Caki2 (cell line): ENCODE measurements at regions not wholly inside any gene's neighbourhood (a gene's known extent, or its start where the extent isn't known, plus 50 kb on each side); places are given as distances from the start of the nearest gene placed in this dataset.
"Not testable (repeated sequence)": the region's sequence is repeated elsewhere in the genome, so short reads cannot be mapped to it uniquely, and the experiment has no call there.

Experiments used
- DNase-seq: peaks from one replicate; pipeline ENCODE4 v3.0.0-alpha.2; 2015; ENCODE audit warnings: low read depth
- in situ Hi-C: cut with HindIII; loops from 2 replicates; pipeline ENCODE4 v1.10.0; 2016; ENCODE audit warnings: low sequenced_read_pairs, low pct_unique_long_range_greater_than_20kb, mixed read lengths

DNA sequence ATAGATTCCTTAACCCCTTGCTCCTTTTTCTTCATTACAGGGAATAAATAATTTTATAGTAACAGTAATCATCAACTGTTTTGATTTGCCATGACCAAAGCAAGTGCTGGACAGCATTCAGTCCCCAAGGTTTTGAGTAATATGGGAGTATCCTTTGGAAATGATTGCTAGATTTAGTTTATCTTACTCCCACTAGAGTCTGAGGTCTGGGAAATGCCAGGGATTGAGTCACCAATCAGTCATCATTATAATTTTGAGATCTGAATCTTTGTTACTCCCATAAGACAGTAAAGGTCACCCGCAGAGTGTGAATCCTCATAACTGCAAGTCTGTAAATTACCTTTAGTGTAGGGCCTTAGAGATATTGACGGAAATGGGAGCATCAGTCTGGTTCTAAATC is 133.7 kb upstream of the SEMA3E start:
- peak; percentile 2 for DNase-seq
- in situ Hi-C loops: no loop called here

DNA sequence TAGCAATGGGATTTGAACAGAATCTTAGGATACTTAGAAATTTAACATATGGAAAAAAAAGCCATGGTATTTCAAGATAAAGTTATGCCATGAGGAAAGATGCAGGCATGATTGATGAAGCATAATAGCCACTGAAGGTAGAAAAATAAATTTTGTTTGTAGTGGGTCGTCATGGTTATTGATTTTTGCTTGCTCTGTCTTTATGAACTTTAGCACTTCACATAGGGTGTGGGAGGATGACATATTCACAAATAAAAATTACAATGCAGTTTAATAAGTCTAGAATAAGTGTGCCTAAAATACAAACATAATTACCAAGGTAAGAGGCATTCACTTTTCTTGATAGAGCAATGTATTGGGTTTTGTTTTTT is 129.1 kb upstream of the SEMA3E start:
- in situ Hi-C loops: no loop called here
- DNase-seq: no peak

DNA sequence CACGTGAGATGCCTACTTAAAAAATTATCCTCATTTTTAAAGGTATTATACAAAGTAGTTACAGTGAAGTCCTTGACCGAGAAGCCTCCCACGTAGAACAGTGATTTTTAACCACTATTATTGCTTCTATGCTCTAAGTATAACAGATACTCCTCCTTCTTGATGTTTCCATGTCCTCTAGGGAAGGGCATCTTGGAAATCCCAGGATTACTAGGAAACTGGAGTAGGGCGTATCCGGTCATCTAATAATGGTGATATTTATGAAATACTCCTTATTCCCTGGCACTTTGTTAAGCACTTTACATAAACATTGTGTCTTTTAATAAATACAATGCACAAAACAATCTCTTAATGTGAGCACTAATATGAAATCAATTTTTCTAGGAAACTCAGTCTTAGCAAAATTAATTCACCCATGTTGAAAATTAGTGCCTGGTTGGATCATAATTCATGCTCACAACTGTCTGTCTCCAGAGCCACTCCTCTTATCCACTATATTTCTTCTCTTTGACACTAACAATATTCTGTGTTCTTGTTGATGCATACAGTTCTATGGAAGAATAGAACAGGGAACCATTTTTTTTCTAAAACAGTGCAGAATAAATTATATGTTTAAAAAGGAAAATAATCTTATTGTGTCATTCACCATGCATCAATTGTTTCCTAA is 128.6 kb upstream of the SEMA3E start:
- no peak for DNase-seq
- in situ Hi-C loops: no loop called here

DNA sequence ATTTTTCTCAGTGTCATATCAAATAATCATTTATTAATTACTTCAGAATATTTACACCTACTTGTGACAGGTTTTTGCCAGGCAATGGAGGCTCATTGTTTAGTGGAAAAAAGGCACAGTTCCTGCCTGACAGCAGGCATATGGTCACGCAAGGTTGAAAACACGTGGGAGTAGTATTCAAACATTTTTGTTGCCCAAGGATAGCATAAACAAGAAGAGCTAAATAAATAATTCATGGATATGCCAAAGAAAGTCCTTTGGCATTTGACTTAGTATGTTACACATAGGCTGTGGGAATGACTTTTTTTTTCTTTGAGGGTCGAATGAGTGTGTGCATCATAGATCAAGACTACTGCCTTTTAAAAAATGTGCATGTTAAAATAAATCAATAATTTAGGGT is 120.5 kb upstream of the SEMA3E start:
- in situ Hi-C loops: no loop called here
- no peak for DNase-seq

DNA sequence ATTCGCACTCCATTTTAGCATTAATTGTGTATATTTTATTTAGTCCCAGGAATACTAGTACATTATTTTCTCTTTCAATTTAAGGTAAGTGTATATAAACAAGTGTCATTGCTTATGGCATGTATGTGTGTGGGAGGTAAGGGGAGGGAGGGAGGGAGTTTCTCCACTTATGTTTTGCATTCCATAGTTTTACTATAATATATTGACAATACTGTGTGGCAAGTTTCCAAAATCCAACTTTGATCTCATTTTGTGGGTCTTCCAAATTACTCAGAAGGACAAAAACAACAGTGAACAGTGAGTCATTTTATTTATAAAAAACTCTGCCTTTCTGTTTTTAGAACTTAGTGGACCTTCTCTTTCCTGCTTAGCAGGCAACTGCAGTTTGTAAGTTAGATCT is 102.3 kb upstream of the SEMA3E start:
- DNase-seq: no peak
- in situ Hi-C loops: no loop called here

DNA sequence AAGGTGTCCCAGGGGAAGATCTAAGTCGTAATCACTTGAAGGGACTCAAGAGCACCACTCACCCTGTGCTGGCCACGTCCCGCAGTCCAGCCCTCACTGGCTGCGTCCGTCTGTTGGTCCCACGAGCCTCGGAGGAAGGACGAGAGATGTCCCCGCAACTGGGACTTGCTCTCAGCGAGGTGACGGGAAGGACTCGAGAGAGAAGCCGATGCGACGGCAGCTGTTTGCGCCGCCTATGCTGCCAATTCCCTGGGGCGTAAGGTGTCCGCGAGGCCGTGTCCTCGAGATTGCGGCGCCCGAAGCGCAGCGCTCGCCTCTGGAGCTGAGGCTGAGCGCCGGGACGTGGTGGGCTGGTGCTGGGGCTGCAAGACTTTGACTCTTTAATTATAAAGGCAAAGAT is 100.6 kb upstream of the SEMA3E start:
- in situ Hi-C loops: no loop called here
- no peak for DNase-seq

DNA sequence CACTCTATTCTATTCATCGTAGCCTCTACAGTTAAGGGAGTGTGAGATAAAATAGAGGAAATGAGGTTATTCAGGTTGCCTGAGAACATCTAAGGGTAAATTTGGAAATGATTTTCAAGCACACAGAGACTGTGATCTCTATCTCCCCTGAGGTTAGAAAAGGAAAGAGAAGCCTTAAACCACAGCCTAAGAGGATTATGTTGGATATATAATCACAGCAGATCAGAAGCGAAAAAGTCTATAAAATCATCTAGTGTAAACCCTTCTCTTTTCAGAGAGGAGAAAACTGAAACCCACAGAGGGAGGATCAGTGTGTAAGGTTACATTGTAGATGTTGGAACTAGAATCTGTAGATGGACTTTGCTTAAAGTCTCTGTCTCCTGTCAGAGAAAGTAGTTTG is 90.6 kb upstream of the SEMA3E start:
- DNase-seq: no peak
- in situ Hi-C loops: no loop called here

DNA sequence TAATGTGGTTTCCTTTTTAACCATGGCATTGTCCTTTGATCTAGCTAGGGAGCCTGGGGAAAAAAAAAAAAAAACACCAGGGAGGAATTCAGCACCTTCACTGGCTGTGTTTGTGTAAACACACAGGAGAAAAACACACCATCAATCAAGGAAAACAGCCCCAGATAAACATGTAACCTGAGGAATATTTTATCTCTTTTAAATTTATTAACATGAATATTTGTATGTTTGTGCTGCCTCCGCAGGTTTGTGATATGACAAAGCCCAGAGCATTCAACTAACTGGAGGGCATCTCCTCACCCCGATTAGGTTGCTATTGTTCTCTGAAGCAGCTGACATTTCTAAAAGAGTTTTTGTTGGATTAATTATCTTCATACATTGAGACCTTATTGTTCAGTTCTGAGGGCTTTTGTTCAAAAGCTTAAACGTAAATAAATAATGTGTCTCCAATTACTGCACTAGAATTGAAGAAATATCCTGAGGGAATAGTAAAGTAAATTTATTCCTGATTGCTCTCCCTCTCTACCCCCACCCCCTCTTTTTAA is 89.4 kb upstream of the SEMA3E start:
- in situ Hi-C loops: no loop called here
- no peak for DNase-seq

DNA sequence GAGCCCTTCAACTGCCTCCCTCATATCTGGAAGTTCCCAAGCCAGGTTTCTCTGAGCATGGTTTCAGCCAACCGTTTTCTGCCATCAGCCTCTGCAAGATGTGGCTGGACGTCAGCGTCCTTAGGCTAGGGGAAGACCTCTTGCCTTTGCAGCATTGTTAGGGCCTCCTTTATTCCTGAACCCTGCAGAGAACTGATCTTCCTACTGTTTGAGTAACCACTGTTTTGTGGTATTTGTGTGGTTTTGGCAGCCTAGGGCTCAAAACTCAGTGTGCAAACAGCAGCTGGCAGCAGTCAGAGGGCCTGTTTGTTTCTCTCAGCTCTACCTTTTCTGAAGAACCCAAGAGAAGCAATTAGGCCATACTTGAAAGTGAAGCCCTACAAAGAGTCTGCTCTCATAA is 83.4 kb upstream of the SEMA3E start:
- no peak for DNase-seq
- in situ Hi-C loops: no loop called here

DNA sequence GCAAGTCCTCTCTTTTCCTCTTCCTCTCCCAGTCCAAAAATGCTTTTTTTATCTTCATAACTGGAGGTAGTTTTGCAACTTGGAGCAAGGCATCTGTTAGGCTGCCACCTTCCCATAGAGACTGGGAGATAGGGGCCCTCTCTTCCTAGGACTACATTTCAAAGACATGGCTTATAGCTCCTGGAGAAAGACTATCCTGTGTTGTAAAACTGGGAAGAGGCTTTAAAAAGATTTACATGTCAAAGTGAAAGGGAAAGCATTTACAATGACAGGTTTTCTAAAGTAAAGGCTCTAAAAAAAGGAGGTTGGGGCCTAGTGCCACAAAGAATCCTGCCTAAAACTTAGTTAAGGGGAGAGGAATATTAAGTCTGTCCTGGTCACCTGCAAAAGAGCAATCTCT is 82.2 kb upstream of the SEMA3E start:
- in situ Hi-C loops: no loop called here
- no peak for DNase-seq

DNA sequence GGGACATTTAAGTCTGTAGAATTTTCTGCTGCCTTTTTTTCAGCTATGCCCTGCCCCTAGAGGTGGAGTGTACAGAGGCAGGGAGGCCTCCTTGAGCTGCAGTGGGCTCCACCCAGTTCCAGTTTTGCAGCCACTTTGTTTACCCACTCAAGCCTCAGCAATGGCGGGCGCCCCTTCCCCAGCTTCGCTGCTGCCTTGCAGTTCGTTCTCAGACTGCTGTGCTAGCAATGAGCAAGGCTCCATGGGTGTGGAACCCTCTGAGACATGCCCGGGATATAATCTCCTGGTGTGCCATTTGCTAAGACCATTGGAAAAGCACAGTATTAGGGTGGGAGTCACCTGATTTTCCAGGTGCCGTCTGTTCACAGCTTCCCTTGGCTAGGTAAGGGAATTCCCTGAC is 68.0 kb upstream of the SEMA3E start:
- in situ Hi-C loops, DNase-seq: not testable (repeated sequence)

DNA sequence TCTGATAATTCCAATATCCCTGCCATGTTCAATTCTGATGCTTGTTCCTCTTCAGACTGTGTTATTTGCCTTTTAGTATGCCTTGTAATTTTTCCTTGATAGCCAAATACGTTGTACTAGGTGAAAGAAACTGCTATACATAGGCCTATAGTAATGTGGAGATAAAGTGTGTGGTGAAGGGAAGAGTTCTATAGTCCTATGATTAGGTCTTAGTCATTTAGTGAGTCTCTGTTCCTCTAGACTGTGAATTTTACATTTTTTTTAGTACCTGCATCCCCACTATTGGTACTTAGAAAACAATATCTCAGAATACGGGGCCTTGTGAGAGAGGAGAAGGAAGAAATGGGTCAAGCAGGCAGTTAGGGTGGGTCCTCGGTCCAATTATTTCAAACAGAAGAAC is 59.6 kb upstream of the SEMA3E start:
- in situ Hi-C loops: no loop called here

DNA sequence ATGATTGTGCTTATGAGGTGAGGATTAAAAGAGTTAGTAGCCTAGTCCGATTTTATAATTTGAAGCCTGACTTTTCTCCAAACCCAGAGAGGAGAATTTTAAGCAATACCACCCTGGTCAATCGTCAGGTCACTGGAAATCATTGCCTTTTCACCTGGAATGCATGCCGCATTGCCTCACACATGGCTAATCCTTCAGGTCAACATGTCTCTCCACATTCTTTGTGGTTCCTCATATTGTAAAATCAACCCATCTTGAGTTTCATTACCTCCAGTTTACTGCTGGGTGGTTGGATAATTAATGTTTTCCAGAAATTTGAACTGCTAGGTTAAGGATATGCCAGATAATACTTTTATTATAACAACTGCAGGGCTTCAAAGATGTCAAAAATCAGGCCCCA is 55.6 kb upstream of the SEMA3E start:
- no peak for DNase-seq
- in situ Hi-C loops: no loop called here

More for the DNA sequence above, 59.6 kb upstream of the SEMA3E start:
- DNase-seq: no peak

DNA sequence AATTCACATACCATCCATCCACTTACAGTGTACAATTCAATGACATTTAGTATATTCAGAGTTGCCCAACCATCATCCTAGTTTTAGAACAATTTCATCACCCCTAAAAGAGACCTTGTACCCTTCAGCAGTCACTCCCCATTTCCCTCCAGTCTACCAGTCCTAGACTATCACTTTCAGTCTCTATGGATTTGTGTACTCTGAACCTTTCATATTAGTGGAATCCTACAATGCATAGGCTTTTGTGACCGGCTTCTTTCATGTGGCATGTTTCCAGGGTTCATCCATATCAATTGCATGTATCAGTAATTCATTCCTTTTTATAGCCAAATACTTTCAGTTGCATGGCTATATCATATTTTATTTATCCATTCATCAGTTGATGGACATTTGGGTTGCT is 53.5 kb upstream of the SEMA3E start:
- in situ Hi-C loops: no loop called here
- no peak for DNase-seq

DNA sequence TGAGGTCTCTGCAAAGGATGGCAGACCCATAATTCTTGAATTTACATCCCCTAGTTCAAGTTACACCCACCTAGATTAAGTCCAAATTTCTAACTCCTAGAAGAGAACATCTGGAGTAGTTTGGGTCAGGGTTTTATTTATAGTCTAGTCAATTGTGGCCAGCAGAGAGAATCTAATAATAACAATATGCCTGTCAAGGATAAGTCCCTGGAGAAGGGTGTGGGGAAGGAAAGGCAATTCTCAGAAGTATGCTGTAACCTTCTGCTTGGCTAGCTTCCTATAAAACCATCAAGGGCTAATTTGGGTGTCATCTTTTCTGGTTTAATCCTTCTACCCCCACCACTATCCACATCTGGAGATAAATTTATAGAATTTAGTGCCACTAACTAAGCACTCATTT is 52.8 kb upstream of the SEMA3E start:
- no peak for DNase-seq
- in situ Hi-C loops: no loop called here
